ENCODE measurements at regions not wholly inside any gene's neighbourhood (a gene's known extent, or its start where the extent isn't known, plus 50 kb on each side); places are given as distances from the start of the nearest gene placed in this dataset.

DNA sequence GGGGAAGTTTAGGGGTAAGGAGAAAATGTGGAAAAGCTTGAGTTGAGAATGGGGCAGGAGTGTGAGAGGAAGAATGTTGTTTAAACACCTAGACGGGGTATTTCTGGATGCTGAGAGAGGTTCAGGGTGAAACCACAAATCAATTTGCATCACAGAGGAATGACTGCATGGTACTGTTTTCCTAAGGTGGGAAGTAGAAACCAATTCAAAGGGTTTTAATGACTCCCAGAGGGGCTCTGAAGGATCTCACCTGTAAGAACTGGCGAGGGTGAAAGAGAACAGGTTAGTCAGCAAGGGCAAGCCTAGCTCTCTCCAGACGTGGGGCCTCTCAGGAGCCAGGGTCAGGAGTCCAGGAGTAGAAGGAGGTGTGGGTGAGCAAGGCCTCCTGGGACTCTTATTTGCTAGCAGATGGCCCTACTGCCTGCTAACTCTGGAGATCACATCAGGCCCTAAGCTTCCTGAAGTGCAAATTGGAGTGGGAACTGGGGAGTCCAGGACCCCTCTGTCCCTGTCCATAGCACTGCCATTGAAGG is 133.0 kb upstream of the CELF4 start:
- no peaks in the 10 kb centered on the region for H3F3A ChIP-seq (ENCODE audit: insufficient read depth)
- H3K27ac ChIP-seq (ENCODE audit: low read depth, low read length) = no peak overlapping the region
- TF ChIP-seq, protein P1, sequence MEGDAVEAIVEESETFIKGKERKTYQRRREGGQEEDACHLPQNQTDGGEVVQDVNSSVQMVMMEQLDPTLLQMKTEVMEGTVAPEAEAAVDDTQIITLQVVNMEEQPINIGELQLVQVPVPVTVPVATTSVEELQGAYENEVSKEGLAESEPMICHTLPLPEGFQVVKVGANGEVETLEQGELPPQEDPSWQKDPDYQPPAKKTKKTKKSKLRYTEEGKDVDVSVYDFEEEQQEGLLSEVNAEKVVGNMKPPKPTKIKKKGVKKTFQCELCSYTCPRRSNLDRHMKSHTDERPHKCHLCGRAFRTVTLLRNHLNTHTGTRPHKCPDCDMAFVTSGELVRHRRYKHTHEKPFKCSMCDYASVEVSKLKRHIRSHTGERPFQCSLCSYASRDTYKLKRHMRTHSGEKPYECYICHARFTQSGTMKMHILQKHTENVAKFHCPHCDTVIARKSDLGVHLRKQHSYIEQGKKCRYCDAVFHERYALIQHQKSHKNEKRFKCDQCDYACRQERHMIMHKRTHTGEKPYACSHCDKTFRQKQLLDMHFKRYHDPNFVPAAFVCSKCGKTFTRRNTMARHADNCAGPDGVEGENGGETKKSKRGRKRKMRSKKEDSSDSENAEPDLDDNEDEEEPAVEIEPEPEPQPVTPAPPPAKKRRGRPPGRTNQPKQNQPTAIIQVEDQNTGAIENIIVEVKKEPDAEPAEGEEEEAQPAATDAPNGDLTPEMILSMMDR (IDR thresholded peaks at IDR 0.05; ENCODE audit: insufficient read depth, low read length, poor library complexity, severe bottlenecking) = no peak
- TF ChIP-seq EZH2phosphoT487 (conservative IDR thresholded peaks at IDR 0.05; ENCODE audit: low read length) = no peak
- no peak overlapping the region for H3K4me2 ChIP-seq (ENCODE audit: low read depth, low read length, poor library complexity, severe bottlenecking)
- H3K27me3 ChIP-seq (ENCODE audit: low read length) = no peaks in the 10 kb centered on the region
- H3K36me3 ChIP-seq (ENCODE audit: low read length) = no peaks in the 10 kb centered on the region
- no peaks in the 10 kb centered on the region for H3K9me3 ChIP-seq (ENCODE audit: insufficient read depth, low read length)
- H3K9ac ChIP-seq (ENCODE audit: low read length) = no peak overlapping the region
- no peaks in the 10 kb centered on the region for H3K9me2 ChIP-seq (replicated peaks; ENCODE audit: insufficient read depth, low read length)
- no peak overlapping the region for H3K4me3 ChIP-seq (ENCODE audit: insufficient read depth, low read length, poor library complexity, severe bottlenecking)
- H2AFZ ChIP-seq (ENCODE audit: low read depth, low read length, severe bottlenecking) = no peak overlapping the region
- no peaks in the 10 kb centered on the region for H3K79me2 ChIP-seq (ENCODE audit: insufficient read depth, low read length)
- no peaks in the 10 kb centered on the region for H4K20me1 ChIP-seq (ENCODE audit: low read depth, low read length)

DNA sequence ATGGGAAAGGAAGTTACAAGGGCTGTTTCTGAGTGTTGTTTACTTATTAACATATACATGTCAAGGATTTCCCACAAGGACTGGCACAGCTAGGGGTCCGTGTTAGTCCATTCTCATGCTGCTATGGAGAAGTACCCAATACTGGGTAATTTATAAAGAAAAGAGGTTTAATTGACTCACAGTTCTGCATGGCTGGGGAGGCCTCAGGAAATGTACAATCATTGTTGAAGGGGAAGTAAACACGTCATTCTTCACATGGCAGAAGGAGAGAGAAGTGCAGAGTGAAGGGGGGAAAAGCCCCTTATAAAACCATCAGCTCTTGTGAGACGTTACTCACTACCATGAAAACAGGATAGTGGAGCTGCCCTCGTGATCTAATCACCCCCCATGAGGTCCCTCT is 128.9 kb upstream of the CELF4 start:
- Histone ChIP-seq H3K4me3 (ENCODE audit: insufficient read depth, low read length, poor library complexity, severe bottlenecking) (no peak overlapping the region), H2AFZ (ENCODE audit: low read depth, low read length, severe bottlenecking) (no peak overlapping the region), H3K9me3 (ENCODE audit: insufficient read depth, low read length) (no peaks in the 10 kb centered on the region), H3K9ac (ENCODE audit: low read length) (no peak overlapping the region), H4K20me1 (ENCODE audit: low read depth, low read length) (no peaks in the 10 kb centered on the region), H3K36me3 (ENCODE audit: low read length) (no peaks in the 10 kb centered on the region), H3K4me2 (ENCODE audit: low read depth, low read length, poor library complexity, severe bottlenecking) (no peak overlapping the region), H3K9me2 (replicated peaks; ENCODE audit: insufficient read depth, low read length) (no peaks in the 10 kb centered on the region), H3K79me2 (ENCODE audit: insufficient read depth, low read length) (no peaks in the 10 kb centered on the region), H3K27me3 (ENCODE audit: low read length) (no peaks in the 10 kb centered on the region), H3F3A (ENCODE audit: insufficient read depth) (no peaks in the 10 kb centered on the region), H3K27ac (ENCODE audit: low read depth, low read length) (no peak overlapping the region)
- TF ChIP-seq, protein P1 (IDR thresholded peaks at IDR 0.05; ENCODE audit: insufficient read depth, low read length, poor library complexity, severe bottlenecking) = no peak
- no peak for TF ChIP-seq EZH2phosphoT487 (conservative IDR thresholded peaks at IDR 0.05; ENCODE audit: low read length)

DNA sequence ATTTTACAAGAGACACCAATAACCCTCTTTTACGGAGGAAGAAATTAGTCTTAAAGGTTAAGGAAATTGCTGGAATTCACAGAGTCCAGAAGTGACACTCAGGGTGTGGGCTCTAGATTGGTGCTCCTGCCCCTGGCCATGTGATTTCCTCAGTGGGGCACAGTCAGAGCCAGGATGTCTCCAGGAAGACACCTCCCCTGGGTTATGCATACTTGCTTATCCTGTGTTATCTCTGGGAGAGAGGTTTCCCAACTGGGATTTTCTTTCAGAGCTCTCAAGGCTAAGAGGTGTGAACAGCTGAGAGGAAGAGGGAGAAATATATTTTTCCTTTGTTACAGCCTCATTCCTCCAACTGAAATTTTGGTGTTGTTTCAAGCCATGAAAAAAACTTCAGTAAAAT is 125.6 kb upstream of the CELF4 start:
- Histone ChIP-seq H3K27me3 (ENCODE audit: low read length) (no peaks in the 10 kb centered on the region), H3K9me3 (ENCODE audit: insufficient read depth, low read length) (no peaks in the 10 kb centered on the region), H3K9me2 (replicated peaks; ENCODE audit: insufficient read depth, low read length) (no peaks in the 10 kb centered on the region), H3K4me3 (ENCODE audit: insufficient read depth, low read length, poor library complexity, severe bottlenecking) (no peak overlapping the region), H3K36me3 (ENCODE audit: low read length) (no peaks in the 10 kb centered on the region), H2AFZ (ENCODE audit: low read depth, low read length, severe bottlenecking) (no peak overlapping the region), H3K4me2 (ENCODE audit: low read depth, low read length, poor library complexity, severe bottlenecking) (no peak overlapping the region), H3K27ac (ENCODE audit: low read depth, low read length) (no peak overlapping the region), H3K9ac (ENCODE audit: low read length) (no peak overlapping the region), H4K20me1 (ENCODE audit: low read depth, low read length) (no peaks in the 10 kb centered on the region), H3K79me2 (ENCODE audit: insufficient read depth, low read length) (no peaks in the 10 kb centered on the region), H3F3A (ENCODE audit: insufficient read depth) (no peaks in the 10 kb centered on the region)
- TF ChIP-seq, protein P1 (IDR thresholded peaks at IDR 0.05; ENCODE audit: insufficient read depth, low read length, poor library complexity, severe bottlenecking) = no peak
- TF ChIP-seq EZH2phosphoT487 (conservative IDR thresholded peaks at IDR 0.05; ENCODE audit: low read length) = no peak

All from SU-DHL-6 (cell line).